ENCODE measurements at regions not wholly inside any gene's neighbourhood (a gene's known extent, or its start where the extent isn't known, plus 50 kb on each side); places are given as distances from the start of the nearest gene placed in this dataset.

DNA sequence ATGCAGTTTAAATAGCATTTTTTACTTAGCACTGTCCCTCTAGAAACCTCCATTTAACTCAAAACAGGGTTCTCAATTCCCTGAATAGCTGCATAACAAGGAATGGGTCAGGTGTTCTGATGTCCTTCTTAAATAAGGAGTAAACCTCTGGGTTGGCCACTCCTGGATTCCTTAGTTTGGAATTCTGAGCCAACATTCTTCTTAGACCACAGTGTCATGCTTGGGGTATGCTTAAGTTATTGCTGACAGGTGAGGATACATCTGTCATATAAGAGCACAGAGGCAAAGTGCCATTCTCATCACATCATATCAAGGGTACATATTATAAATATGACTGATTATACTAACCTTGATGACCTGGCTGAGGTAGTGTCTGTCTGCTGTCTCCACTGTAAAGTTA, 179.9 kb upstream of the SEMA6A start:
- DNase-seq (ENCODE audit: unreplicated experiment): no peak
- no TSS peak for BruUV-seq (replicated peaks)
- intact Hi-C loops (cut with micrococcal nuclease): no loop called here
- Mint-ChIP-seq H3K36me3 (ENCODE audit: insufficient read depth, unreplicated experiment) (no peaks in the 10 kb centered on the region), H3K9me3 (ENCODE audit: unreplicated experiment) (no peaks in the 10 kb centered on the region), H3K27me3 (ENCODE audit: insufficient read depth, unreplicated experiment) (no peaks in the 10 kb centered on the region), H3K4me3 (ENCODE audit: unreplicated experiment) (no peak overlapping the region), H3K27ac (ENCODE audit: low read depth, unreplicated experiment) (no peak overlapping the region), H3K4me1 (ENCODE audit: insufficient read depth, unreplicated experiment) (no peaks in the 10 kb centered on the region)
- TF ChIP-seq CTCF (IDR thresholded peaks at IDR 0.05; ENCODE audit: unreplicated experiment): no peak
- CTCF ChIA-PET: no interaction called here
- POLR2A ChIA-PET: no interaction called here

- intact Hi-C loops (cut with micrococcal nuclease): no loop called here
- no peak for TF ChIP-seq CTCF (IDR thresholded peaks at IDR 0.05; ENCODE audit: unreplicated experiment)
- Mint-ChIP-seq H3K4me3 (ENCODE audit: unreplicated experiment) (no peak overlapping the region), H3K9me3 (ENCODE audit: unreplicated experiment) (no peaks in the 10 kb centered on the region), H3K4me1 (ENCODE audit: insufficient read depth, unreplicated experiment) (no peaks in the 10 kb centered on the region), H3K36me3 (ENCODE audit: insufficient read depth, unreplicated experiment) (no peaks in the 10 kb centered on the region), H3K27me3 (ENCODE audit: insufficient read depth, unreplicated experiment) (no peaks in the 10 kb centered on the region), H3K27ac (ENCODE audit: low read depth, unreplicated experiment) (no peak overlapping the region)
- no TSS peak for BruUV-seq (replicated peaks)
- no peak for DNase-seq (ENCODE audit: unreplicated experiment)
- CTCF ChIA-PET: no interaction called here
- POLR2A ChIA-PET: interaction anchor here (0.6 to 1.8 kb wide), 3 partner anchors 12 to 166 kb away, joined by 3 to 15 read pairs (median 3); no protein-coding TSS in a partner anchor
Measured at GRCh38 chr5:116751684-116752083, 177.1 kb upstream of the SEMA6A start.

GRCh38 chr5:116750631-116751580, 176.3 kb upstream of the SEMA6A start:
- Mint-ChIP-seq H3K9me3 (ENCODE audit: unreplicated experiment) (no peaks in the 10 kb centered on the region), H3K36me3 (ENCODE audit: insufficient read depth, unreplicated experiment) (no peaks in the 10 kb centered on the region), H3K27me3 (ENCODE audit: insufficient read depth, unreplicated experiment) (no peaks in the 10 kb centered on the region), H3K4me3 (ENCODE audit: unreplicated experiment) (no peak overlapping the region), H3K4me1 (ENCODE audit: insufficient read depth, unreplicated experiment) (no peaks in the 10 kb centered on the region), H3K27ac (ENCODE audit: low read depth, unreplicated experiment) (no peak overlapping the region)
- ChIA-PET POLR2A (interaction anchor here (0.6 to 1.8 kb wide), 6 partner anchors 13 to 467 kb away, joined by 3 to 15 read pairs (median 3); no protein-coding TSS in a partner anchor), CTCF (no interaction called here)
- TF ChIP-seq CTCF (IDR thresholded peaks at IDR 0.05; ENCODE audit: unreplicated experiment): no peak
- BruUV-seq (replicated peaks): no TSS peak
- peak; percentile 38 for DNase-seq (ENCODE audit: unreplicated experiment)
- intact Hi-C loops (cut with micrococcal nuclease): no loop called here

DNA sequence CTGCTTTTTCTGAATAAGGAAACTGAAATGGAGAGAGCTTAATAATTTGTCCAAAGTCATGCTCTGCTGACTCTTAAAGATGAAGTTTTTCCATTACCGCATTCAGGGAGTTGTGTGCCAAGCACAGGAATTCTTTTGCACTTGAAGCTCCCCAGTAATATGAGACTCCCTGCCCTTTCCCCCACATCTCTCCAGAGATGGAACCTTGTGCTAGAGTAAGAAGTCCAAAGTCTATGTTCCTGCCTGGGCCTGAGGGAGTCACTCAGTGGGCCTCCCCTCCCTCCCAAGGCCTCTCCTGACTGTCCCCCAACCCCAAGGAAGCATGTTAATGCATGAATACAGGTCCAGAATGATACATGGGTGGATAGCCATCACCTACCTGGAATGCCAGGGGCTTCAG, 173.3 kb upstream of the SEMA6A start:
- ChIA-PET CTCF (interaction anchor here (0.6 kb wide), 1 partner anchor 9 kb away, joined by 3 read pairs; no protein-coding TSS in a partner anchor), POLR2A (no interaction called here)
- H3K4me3 Mint-ChIP-seq (ENCODE audit: unreplicated experiment): no peak overlapping the region
- no peaks in the 10 kb centered on the region for H3K36me3 Mint-ChIP-seq (ENCODE audit: insufficient read depth, unreplicated experiment)
- no TSS peak for BruUV-seq (replicated peaks)
- no peaks in the 10 kb centered on the region for H3K4me1 Mint-ChIP-seq (ENCODE audit: insufficient read depth, unreplicated experiment)
- intact Hi-C loops (cut with micrococcal nuclease): no loop called here
- no peak overlapping the region for H3K27ac Mint-ChIP-seq (ENCODE audit: low read depth, unreplicated experiment)
- TF ChIP-seq CTCF (IDR thresholded peaks at IDR 0.05; ENCODE audit: unreplicated experiment): no peak
- H3K27me3 Mint-ChIP-seq (ENCODE audit: insufficient read depth, unreplicated experiment): no peaks in the 10 kb centered on the region
- no peaks in the 10 kb centered on the region for H3K9me3 Mint-ChIP-seq (ENCODE audit: unreplicated experiment)
- DNase-seq (ENCODE audit: unreplicated experiment): no peak
